ENCODE measurements at regions not wholly inside any gene's neighbourhood (a gene's known extent, or its start where the extent isn't known, plus 50 kb on each side); places are given as distances from the start of the nearest gene placed in this dataset.

DNA sequence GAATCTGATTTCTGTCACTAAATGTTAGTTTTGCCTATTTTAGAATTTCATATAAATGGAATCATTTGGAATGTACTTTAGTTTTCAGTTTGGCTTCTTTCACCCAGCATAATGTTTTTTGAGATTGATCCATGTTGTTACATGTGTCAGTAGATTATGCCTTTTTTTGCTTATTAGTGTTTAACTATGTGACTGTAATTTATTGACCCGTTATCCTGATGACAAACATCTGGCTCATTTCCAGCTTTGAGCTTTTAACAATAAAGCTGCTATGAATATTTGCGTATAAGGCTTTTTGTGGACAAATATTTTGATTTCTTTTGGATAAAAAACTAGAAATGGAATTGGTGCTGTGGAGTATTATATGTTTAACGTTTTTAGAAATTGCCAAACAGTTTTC lies 254.5 kb upstream of the CFAP20DC start:
- H3K9me3 ChIP-seq (ENCODE audit: control insufficient read depth, insufficient read depth, low read length): no peaks in the 10 kb centered on the region
- Mint-ChIP-seq H3K9me3 (no peaks in the 10 kb centered on the region), H3K4me3 (no peak overlapping the region), H3K36me3 (no peaks in the 10 kb centered on the region), H3K4me1 (no peaks in the 10 kb centered on the region), H3K27ac (no peak overlapping the region), H3K27me3 (ENCODE audit: low read depth in 2 of 2) (peaks cover 10 to 12% of the 10 kb centered on the region in 2 donors)
- H3K4me3 ChIP-seq (ENCODE audit: low read length): no peak overlapping the region
- no peaks in the 10 kb centered on the region for H3K4me1 ChIP-seq (ENCODE audit: control insufficient read depth, insufficient read depth, low read length)
- WGBS (ENCODE audit: insufficient coverage): 100% methylated on average over 2 of the region's 3 CpGs
- no peaks in the 10 kb centered on the region for H3K27me3 ChIP-seq (ENCODE audit: control insufficient read depth, insufficient read depth, low read length)
- ATAC-seq (no peak), DNase-seq (no peak)
- no peaks in the 10 kb centered on the region for H3K36me3 ChIP-seq (ENCODE audit: control insufficient read depth, insufficient read depth, low read length)
- no peak overlapping the region for H3K27ac ChIP-seq (ENCODE audit: low read length)
- TF ChIP-seq, protein P1, sequence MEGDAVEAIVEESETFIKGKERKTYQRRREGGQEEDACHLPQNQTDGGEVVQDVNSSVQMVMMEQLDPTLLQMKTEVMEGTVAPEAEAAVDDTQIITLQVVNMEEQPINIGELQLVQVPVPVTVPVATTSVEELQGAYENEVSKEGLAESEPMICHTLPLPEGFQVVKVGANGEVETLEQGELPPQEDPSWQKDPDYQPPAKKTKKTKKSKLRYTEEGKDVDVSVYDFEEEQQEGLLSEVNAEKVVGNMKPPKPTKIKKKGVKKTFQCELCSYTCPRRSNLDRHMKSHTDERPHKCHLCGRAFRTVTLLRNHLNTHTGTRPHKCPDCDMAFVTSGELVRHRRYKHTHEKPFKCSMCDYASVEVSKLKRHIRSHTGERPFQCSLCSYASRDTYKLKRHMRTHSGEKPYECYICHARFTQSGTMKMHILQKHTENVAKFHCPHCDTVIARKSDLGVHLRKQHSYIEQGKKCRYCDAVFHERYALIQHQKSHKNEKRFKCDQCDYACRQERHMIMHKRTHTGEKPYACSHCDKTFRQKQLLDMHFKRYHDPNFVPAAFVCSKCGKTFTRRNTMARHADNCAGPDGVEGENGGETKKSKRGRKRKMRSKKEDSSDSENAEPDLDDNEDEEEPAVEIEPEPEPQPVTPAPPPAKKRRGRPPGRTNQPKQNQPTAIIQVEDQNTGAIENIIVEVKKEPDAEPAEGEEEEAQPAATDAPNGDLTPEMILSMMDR (IDR thresholded peaks at IDR 0.05): no peak
- intact Hi-C loops (cut with micrococcal nuclease): no loop called here

DNA sequence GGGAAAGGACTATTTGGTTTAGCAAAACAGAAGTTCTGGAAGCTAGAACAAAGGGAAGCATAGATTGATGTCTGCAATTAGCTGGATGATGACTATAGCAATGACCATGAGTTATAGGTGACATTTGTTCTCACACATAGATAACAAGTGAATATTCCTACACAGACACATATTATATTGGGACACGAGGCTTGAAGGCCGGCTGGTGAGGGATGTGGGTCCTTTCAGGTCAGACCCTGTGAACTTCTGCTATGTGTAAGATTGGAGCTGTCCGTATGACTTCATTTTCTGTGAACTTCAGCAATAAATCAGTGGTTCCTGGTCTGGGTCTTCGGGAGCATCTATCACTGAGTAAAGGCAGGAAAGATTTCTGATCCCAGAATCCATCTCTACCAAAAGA lies 253.6 kb upstream of the CFAP20DC start:
- TF ChIP-seq, protein P1 (IDR thresholded peaks at IDR 0.05): no peak

DNA sequence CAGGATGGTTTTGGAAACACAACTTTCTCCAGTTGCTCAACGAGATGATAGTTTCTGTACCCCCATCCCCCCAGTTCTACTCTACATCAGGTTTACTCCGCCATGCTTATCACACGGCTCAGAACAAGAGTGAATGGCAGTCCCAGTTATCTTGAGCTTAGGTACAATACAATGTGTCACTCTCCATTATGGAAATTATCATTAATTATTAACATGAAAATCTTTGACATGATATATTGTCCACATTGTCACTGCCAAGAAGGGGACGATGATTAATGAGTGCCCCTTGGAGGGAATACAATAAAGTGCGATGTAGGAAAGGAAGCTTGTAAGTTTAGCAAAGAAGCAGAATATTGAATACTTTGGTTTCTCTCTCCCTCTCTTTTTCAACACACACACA lies 252.6 kb upstream of the CFAP20DC start:
- H3K27me3 Mint-ChIP-seq (ENCODE audit: low read depth in 2 of 2): peaks cover 10 to 14% of the 10 kb centered on the region in 2 donors
- H3K36me3 ChIP-seq (ENCODE audit: control insufficient read depth, insufficient read depth, low read length): no peaks in the 10 kb centered on the region
- no peak for ATAC-seq
- TF ChIP-seq, protein P1 (IDR thresholded peaks at IDR 0.05): no peak
- H3K36me3 Mint-ChIP-seq: no peaks in the 10 kb centered on the region
- 85% methylated on average over 3 of the region's 5 CpGs for WGBS (ENCODE audit: insufficient coverage)
- DNase-seq: no peak
- H3K4me3 ChIP-seq (ENCODE audit: low read length): no peak overlapping the region
- no peaks in the 10 kb centered on the region for H3K27me3 ChIP-seq (ENCODE audit: control insufficient read depth, insufficient read depth, low read length)
- no peak overlapping the region for H3K4me3 Mint-ChIP-seq
- H3K4me1 ChIP-seq (ENCODE audit: control insufficient read depth, insufficient read depth, low read length): no peaks in the 10 kb centered on the region
- no peak overlapping the region for H3K27ac Mint-ChIP-seq
- H3K9me3 Mint-ChIP-seq: no peaks in the 10 kb centered on the region
- intact Hi-C loops (cut with micrococcal nuclease): no loop called here
- H3K9me3 ChIP-seq (ENCODE audit: control insufficient read depth, insufficient read depth, low read length): no peaks in the 10 kb centered on the region
- H3K27ac ChIP-seq (ENCODE audit: low read length): no peak overlapping the region
- no peaks in the 10 kb centered on the region for H3K4me1 Mint-ChIP-seq

More for the DNA sequence above, 253.6 kb upstream of the CFAP20DC start:
- ATAC-seq: no peak
- Histone ChIP-seq H3K36me3 (ENCODE audit: control insufficient read depth, insufficient read depth, low read length) (no peaks in the 10 kb centered on the region), H3K27ac (ENCODE audit: low read length) (no peak overlapping the region), H3K27me3 (ENCODE audit: control insufficient read depth, insufficient read depth, low read length) (no peaks in the 10 kb centered on the region), H3K4me1 (ENCODE audit: control insufficient read depth, insufficient read depth, low read length) (no peaks in the 10 kb centered on the region), H3K4me3 (ENCODE audit: low read length) (no peak overlapping the region), H3K9me3 (ENCODE audit: control insufficient read depth, insufficient read depth, low read length) (no peaks in the 10 kb centered on the region)
- 87% methylated on average over 4 of the region's 4 CpGs for WGBS (ENCODE audit: insufficient coverage)
- intact Hi-C loops (cut with micrococcal nuclease): no loop called here
- Mint-ChIP-seq H3K27me3 (ENCODE audit: low read depth in 2 of 2) (peaks cover 10 to 12% of the 10 kb centered on the region in 2 donors), H3K4me3 (no peak overlapping the region), H3K36me3 (no peaks in the 10 kb centered on the region), H3K9me3 (no peaks in the 10 kb centered on the region), H3K27ac (no peak overlapping the region), H3K4me1 (no peaks in the 10 kb centered on the region)
- DNase-seq: no peak

DNA sequence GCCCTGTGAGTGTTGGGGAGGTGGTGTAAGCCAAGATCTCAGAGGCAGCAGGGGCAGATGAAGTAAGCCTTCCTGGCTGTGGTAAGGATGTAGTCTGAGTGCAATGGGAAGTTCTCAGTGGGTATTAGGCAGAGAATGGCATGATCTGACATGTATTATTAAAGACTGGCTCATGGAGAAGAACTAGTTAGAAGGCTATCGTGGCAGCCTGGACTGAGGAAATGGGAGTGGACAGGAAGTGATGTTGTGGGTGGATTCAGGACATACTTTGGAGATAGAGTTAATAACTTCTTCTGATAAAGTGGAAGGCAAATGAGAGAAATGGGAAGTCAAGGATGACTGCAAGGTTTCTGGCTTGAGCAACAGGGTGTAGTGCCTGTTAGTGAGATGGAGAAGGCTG lies 250.9 kb upstream of the CFAP20DC start:
- H3K4me1 Mint-ChIP-seq: no peaks in the 10 kb centered on the region
- Histone ChIP-seq H3K36me3 (ENCODE audit: control insufficient read depth, insufficient read depth, low read length) (no peaks in the 10 kb centered on the region), H3K9me3 (ENCODE audit: control insufficient read depth, insufficient read depth, low read length) (no peaks in the 10 kb centered on the region), H3K27me3 (ENCODE audit: control insufficient read depth, insufficient read depth, low read length) (no peaks in the 10 kb centered on the region), H3K27ac (ENCODE audit: low read length) (no peak overlapping the region), H3K4me3 (ENCODE audit: low read length) (no peak overlapping the region), H3K4me1 (ENCODE audit: control insufficient read depth, insufficient read depth, low read length) (no peaks in the 10 kb centered on the region)
- intact Hi-C loops (cut with micrococcal nuclease): no loop called here
- WGBS (ENCODE audit: insufficient coverage): 50% methylated on average over 1 of the region's 1 CpG
- ATAC-seq: peak in 2 of 3 donors; percentile 22 to 55
- H3K9me3 Mint-ChIP-seq: no peaks in the 10 kb centered on the region
- H3K27me3 Mint-ChIP-seq (ENCODE audit: low read depth in 2 of 2): peaks cover 4 to 14% of the 10 kb centered on the region in 2 donors
- DNase-seq: no peak
- H3K27ac Mint-ChIP-seq: no peak overlapping the region
- H3K36me3 Mint-ChIP-seq: no peaks in the 10 kb centered on the region
- H3K4me3 Mint-ChIP-seq: no peak overlapping the region
- TF ChIP-seq, protein P1 (IDR thresholded peaks at IDR 0.05): no peak
